GM12878 (cell line): ENCODE measurements at regions not wholly inside any gene's neighbourhood (a gene's known extent, or its start where the extent isn't known, plus 50 kb on each side); places are given as distances from the start of the nearest gene placed in this dataset.

ENCODE experiments used
- ATAC-seq: fragments of 200-7000 bp; cut with Tn5 transposase; 3 replicates; pipeline ENCODE4 v1.9.1; 2020; ENCODE audit warnings: mild to moderate bottlenecking, moderate library complexity
- BruUV-seq: library from RNA; stranded (reverse); fragments of 400-500 nt; replicated peaks from 2 replicates; lab custom pipeline; 2021; lab: Mats Ljungman, UMichigan
- CTCF ChIA-PET: fragments of 300-600 bp; sonication (Branson Sonifier 250); formaldehyde crosslinking; extraction: SDS; loops from one replicate; lab custom pipeline; 2021; ENCODE audit warnings: inconsistent platforms; lab: Yijun Ruan, JAX
- POLR2A ChIA-PET: fragments of 350-600 bp; formaldehyde crosslinking; extraction: SDS; loops from one replicate; lab custom pipeline; 2021; ENCODE audit warnings: inconsistent platforms; lab: Charles Lee
- RAD21 ChIA-PET: fragments of 300-600 bp; sonication (Branson Sonifier 250); formaldehyde crosslinking; loops from one replicate; lab custom pipeline; 2023; ENCODE audit warnings: antibody characterized with exemption; ENCODE audit not compliant: unreplicated experiment; lab: Charles Lee
- SMC1A ChIA-PET: fragments of 300-600 bp; sonication (Branson Sonifier 250); formaldehyde crosslinking; loops from one replicate; lab custom pipeline; 2023; ENCODE audit not compliant: unreplicated experiment, uncharacterized antibody; lab: Charles Lee
- DNase-seq: peaks from one replicate; pipeline ENCODE4 v3.0.0-alpha.2; 2011; ENCODE audit warnings: low read depth, low spot score
- FAIRE-seq: peaks from 3 replicates; lab custom pipeline; 2011; peaks lifted over from hg19 to GRCh38; lab: Jason Lieb, UNC
- H2AFZ ChIP-seq: 2 replicates; pipeline ENCODE4 v1.6.0; 2011; ENCODE audit warnings: low read depth, low read length, control low read depth; ENCODE audit not compliant: control insufficient read depth
- H3K27ac ChIP-seq: 2 replicates; pipeline ENCODE4 v1.5.1; 2011; ENCODE audit warnings: control low read depth; ENCODE audit not compliant: control insufficient read depth, insufficient read depth
- H3K27me3 ChIP-seq, 2 experiments: replicated peaks in 1 of 2; 2 replicates each; pipeline versions ENCODE4 v1.6.0 to v1.6.1; 2011; ENCODE audit warnings: low read length in 1 of 2; ENCODE audit not compliant: control insufficient read depth in 2 of 2, insufficient read depth in 2 of 2
- H3K36me3 ChIP-seq, 2 experiments: 2 replicates each; pipeline ENCODE4 v1.5.1; 2011; ENCODE audit warnings: low read length in 1 of 2; ENCODE audit not compliant: control insufficient read depth in 2 of 2, insufficient read depth in 2 of 2
- H3K4me1 ChIP-seq: 2 replicates; pipeline ENCODE4 v1.6.1; 2011; ENCODE audit warnings: mild to moderate bottlenecking, low read length, moderate library complexity, mixed read lengths; ENCODE audit not compliant: control insufficient read depth, insufficient read depth
- H3K4me2 ChIP-seq: 2 replicates; pipeline ENCODE4 v1.6.0; 2011; ENCODE audit warnings: control low read depth; ENCODE audit not compliant: control insufficient read depth, insufficient read depth
- H3K4me3 ChIP-seq: fragments of 200-600 bp; sonication (generic); 2 replicates; pipeline ENCODE4 v1.5.1; 2016
- H3K79me2 ChIP-seq: 2 replicates; pipeline ENCODE4 v1.6.0; 2011; ENCODE audit warnings: low read length; ENCODE audit not compliant: control insufficient read depth, insufficient read depth
- H3K9ac ChIP-seq: 2 replicates; pipeline ENCODE4 v1.8.0; 2011; ENCODE audit warnings: low read length, control low read depth, mixed read lengths; ENCODE audit not compliant: control insufficient read depth, insufficient read depth
- H3K9me3 ChIP-seq: replicated peaks from 3 replicates; pipeline ENCODE4 v1.5.1; 2011; ENCODE audit warnings: mild to moderate bottlenecking, low read length; ENCODE audit not compliant: control insufficient read depth, insufficient read depth
- H4K20me1 ChIP-seq: 2 replicates; pipeline ENCODE4 v1.6.0; 2011; ENCODE audit not compliant: control insufficient read depth, insufficient read depth
- BMI1 ChIP-seq: fragments of 450-650 bp; IDR thresholded peaks from 2 replicates; pipeline ENCODE4 v1.6.1; 2016; ENCODE audit warnings: mild to moderate bottlenecking, moderate library complexity, borderline replicate concordance
- IKZF2 ChIP-seq, 2 experiments: fragments of 450-650 bp; IDR thresholded peaks; 2 replicates each; pipeline ENCODE4 v1.6.1; 2017; ENCODE audit warnings: mild to moderate bottlenecking in 2 of 2, moderate library complexity in 2 of 2
- MTA3 ChIP-seq: IDR thresholded peaks from 2 replicates; pipeline ENCODE4 v1.6.1; 2012; ENCODE audit warnings: low read length, inconsistent platforms, borderline replicate concordance
- NBN ChIP-seq: fragments of 450-650 bp; IDR thresholded peaks from 2 replicates; pipeline ENCODE4 v1.6.1; 2016
- PML ChIP-seq: IDR thresholded peaks from 2 replicates; pipeline ENCODE4 v1.6.1; 2012; ENCODE audit warnings: low read length, inconsistent platforms
- POU2F2 ChIP-seq: IDR thresholded peaks from 3 replicates; pipeline ENCODE4 v1.6.1; 2011; ENCODE audit warnings: low read depth, mild to moderate bottlenecking, low read length, borderline replicate concordance
- SRF ChIP-seq, 2 experiments: IDR thresholded peaks; 2 replicates each; pipeline ENCODE4 v1.6.1; 2011; ENCODE audit warnings: low read depth in 2 of 2, low read length in 2 of 2, mild to moderate bottlenecking in 1 of 2, moderate library complexity in 1 of 2
- WRNIP1 ChIP-seq: IDR thresholded peaks from 2 replicates; pipeline ENCODE4 v1.6.1; 2011; ENCODE audit warnings: low read depth, low read length, improper control_type of control experiment, borderline replicate concordance
- ZBTB11 ChIP-seq: fragments of 450-650 bp; formaldehyde crosslinking; IDR thresholded peaks from 2 replicates; pipeline ENCODE4 v1.5.0; 2022; ENCODE audit warnings: mild to moderate bottlenecking, missing genetic modification characterization
- ZNF274 ChIP-seq: IDR thresholded peaks from one replicate; pipeline ENCODE4 v1.8.0; 2011; ENCODE audit not compliant: insufficient read length, insufficient read depth
- ZNF687 ChIP-seq: fragments of 450-650 bp; IDR thresholded peaks from 2 replicates; pipeline ENCODE4 v1.6.1; 2017; ENCODE audit warnings: mild to moderate bottlenecking, moderate library complexity
- WGBS: methylation state at CpG from one replicate; pipeline ENCODE4 v1.1.6; 2016; ENCODE audit warnings: low lambda C conversion rate; ENCODE audit not compliant: insufficient replicate concordance, insufficient coverage; ENCODE audit errors: missing lambda C conversion rate; 5-methylcytosine and 5-hydroxymethylcytosine counted together
- in situ Hi-C: fragments of 300-500 bp; cut with MboI; formaldehyde crosslinking; loops from 9 replicates; pipeline ENCODE4 v1.14.3; 2018; ENCODE audit warnings: mixed read lengths
- intact Hi-C: fragments of 100-400 bp; cut with micrococcal nuclease; formaldehyde crosslinking; loops from one replicate; pipeline ENCODE4 v1.14.2; 2022; ENCODE audit not compliant: unreplicated experiment

GRCh38 chr1:219333626-219334025 is 159.9 kb downstream of the LYPLAL1 start:
- H3K9ac ChIP-seq = no peak overlapping the region
- H3K9me3 ChIP-seq = no peaks in the 10 kb centered on the region
- ChIA-PET POLR2A (no interaction called here), CTCF (no interaction called here), SMC1A (interaction anchor here (1.0 kb wide), 1 partner anchor 9 kb away, joined by 4 read pairs; no protein-coding TSS in a partner anchor), RAD21 (no interaction called here)
- intact Hi-C loops = no loop called here
- in situ Hi-C loops = no loop called here
- TF ChIP-seq BMI1 = no peak
- TF ChIP-seq WRNIP1 = no peak
- H3K4me3 ChIP-seq = no peak overlapping the region
- no peaks in the 10 kb centered on the region for H3K27me3 ChIP-seq
- H3K27ac ChIP-seq = no peak overlapping the region
- no peaks in the 10 kb centered on the region for H3K4me1 ChIP-seq
- FAIRE-seq (no peak), ATAC-seq (no peak), DNase-seq (no peak)
- 0% methylated on average over 1 of the region's 1 CpG for WGBS
- BruUV-seq = no TSS peak
- no peaks in the 10 kb centered on the region for H4K20me1 ChIP-seq
- no peaks in the 10 kb centered on the region for H3K79me2 ChIP-seq
- no peak overlapping the region for H2AFZ ChIP-seq
- H3K36me3 ChIP-seq = no peaks in the 10 kb centered on the region
- no peak overlapping the region for H3K4me2 ChIP-seq

GRCh38 chr1:219331424-219331823 is 157.7 kb downstream of the LYPLAL1 start:
- CTCF ChIA-PET = no interaction called here
- H3K9me3 ChIP-seq = no peaks in the 10 kb centered on the region; the same call in 1 of the 3 replicates
- H3K79me2 ChIP-seq = no peaks in the 10 kb centered on the region
- no TSS peak for BruUV-seq
- WGBS = 55% methylated on average over 5 of the region's 5 CpGs
- RAD21 ChIA-PET = no interaction called here
- no peak overlapping the region for H3K4me2 ChIP-seq
- no peaks in the 10 kb centered on the region for H4K20me1 ChIP-seq
- intact Hi-C loops (no loop called here), in situ Hi-C loops (no loop called here)
- SMC1A ChIA-PET = interaction anchor here (0.7 to 1.1 kb wide), 3 partner anchors 9 to 271 kb away, joined by 3 read pairs; no protein-coding TSS in a partner anchor
- no peak for ATAC-seq
- H3K9ac ChIP-seq = no peak overlapping the region
- H3K36me3 ChIP-seq = no peaks in the 10 kb centered on the region; a peak in 1 of 4 replicates
- H3K27me3 ChIP-seq = no peaks in the 10 kb centered on the region
- DNase-seq = no peak
- POLR2A ChIA-PET = no interaction called here
- H3K27ac ChIP-seq = no peak overlapping the region
- no peak for FAIRE-seq
- H2AFZ ChIP-seq = no peak overlapping the region
- no peaks in the 10 kb centered on the region for H3K4me1 ChIP-seq
- H3K4me3 ChIP-seq = no peak overlapping the region
- TF ChIP-seq NBN (no peak), ZNF274 (no peak), SRF (IDR thresholded peaks at IDR 0.05; ENCODE audit: low read depth in 2 of 2, low read length in 2 of 2) (no peak), MTA3 (no peak), PML (no peak), ZNF687 (no peak), ZBTB11 (CRISPR knock-in tag) (no peak), IKZF2 (IDR thresholded peaks at IDR 0.05) (no peak), POU2F2 (no peak)
